ENCODE measurements at regions not wholly inside any gene's neighbourhood (a gene's known extent, or its start where the extent isn't known, plus 50 kb on each side); places are given as distances from the start of the nearest gene placed in this dataset.

DNA sequence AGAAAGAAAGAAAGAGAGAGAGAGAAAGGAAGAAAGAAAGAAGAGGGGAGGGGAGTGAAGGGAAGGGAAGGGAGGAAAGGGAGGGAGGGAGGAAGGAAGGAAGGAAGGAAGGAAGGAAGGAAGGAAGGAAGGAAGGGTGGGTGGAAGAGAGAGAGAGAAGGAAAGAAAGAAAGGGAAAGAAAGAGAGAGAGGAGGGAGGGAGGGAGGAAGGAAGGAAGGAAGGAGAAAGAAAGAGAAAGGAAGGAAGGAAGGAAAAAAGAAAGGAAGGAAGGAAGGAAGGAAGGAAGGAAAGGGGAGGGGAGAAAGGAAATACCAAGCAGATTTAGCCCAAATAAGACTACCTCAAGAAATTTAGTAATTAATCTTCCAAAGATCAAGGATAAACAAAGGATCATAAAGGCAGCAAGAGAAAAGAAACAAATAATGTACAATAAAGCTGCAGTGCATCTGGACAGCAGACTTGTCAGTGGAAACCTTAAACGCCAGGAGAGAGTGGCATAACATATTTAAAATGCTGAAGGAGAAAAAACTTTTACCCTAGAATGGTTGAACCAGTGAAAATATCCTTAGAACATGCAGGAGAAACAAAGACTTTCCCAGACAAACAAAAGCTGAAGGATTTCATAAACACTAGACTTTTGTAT, 427.6 kb downstream of the TBL1XR1 start:
- TF ChIP-seq EZH2 (IDR thresholded peaks at IDR 0.05; ENCODE audit: low read length): no peak
- TF ChIP-seq, protein P1, sequence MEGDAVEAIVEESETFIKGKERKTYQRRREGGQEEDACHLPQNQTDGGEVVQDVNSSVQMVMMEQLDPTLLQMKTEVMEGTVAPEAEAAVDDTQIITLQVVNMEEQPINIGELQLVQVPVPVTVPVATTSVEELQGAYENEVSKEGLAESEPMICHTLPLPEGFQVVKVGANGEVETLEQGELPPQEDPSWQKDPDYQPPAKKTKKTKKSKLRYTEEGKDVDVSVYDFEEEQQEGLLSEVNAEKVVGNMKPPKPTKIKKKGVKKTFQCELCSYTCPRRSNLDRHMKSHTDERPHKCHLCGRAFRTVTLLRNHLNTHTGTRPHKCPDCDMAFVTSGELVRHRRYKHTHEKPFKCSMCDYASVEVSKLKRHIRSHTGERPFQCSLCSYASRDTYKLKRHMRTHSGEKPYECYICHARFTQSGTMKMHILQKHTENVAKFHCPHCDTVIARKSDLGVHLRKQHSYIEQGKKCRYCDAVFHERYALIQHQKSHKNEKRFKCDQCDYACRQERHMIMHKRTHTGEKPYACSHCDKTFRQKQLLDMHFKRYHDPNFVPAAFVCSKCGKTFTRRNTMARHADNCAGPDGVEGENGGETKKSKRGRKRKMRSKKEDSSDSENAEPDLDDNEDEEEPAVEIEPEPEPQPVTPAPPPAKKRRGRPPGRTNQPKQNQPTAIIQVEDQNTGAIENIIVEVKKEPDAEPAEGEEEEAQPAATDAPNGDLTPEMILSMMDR (optimal IDR thresholded peaks at IDR 0.05 in 1 of 3, IDR thresholded peaks at IDR 0.05 in 1 of 3, conservative IDR thresholded peaks at IDR 0.05 in 1 of 3; ENCODE audit: extremely low read depth in 1 of 3, insufficient read depth in 2 of 3, low read length in 3 of 3): no peak
- FAIRE-seq (no peak), DNase-seq (ENCODE audit: low read depth, low spot score) (no peak)
- H3K9ac ChIP-seq (ENCODE audit: control insufficient read depth, extremely low read depth, insufficient read depth, low read length): no peak overlapping the region
- no peaks in the 10 kb centered on the region for H4K20me1 ChIP-seq (ENCODE audit: control insufficient read depth, extremely low read depth, insufficient read depth, low read length)
- H3K36me3 ChIP-seq (ENCODE audit: control insufficient read depth in 2 of 2, extremely low read depth in 1 of 2, insufficient read depth in 2 of 2, low read length in 2 of 2): no peaks in the 10 kb centered on the region
- no peak overlapping the region for H2AFZ ChIP-seq (ENCODE audit: control insufficient read depth, low read length)
- no peak overlapping the region for H3K27ac ChIP-seq (ENCODE audit: control insufficient read depth, insufficient read depth, low read length)
- no peaks in the 10 kb centered on the region for H3K79me2 ChIP-seq (ENCODE audit: control insufficient read depth, insufficient read depth, low read length)
- H3K9me3 ChIP-seq (ENCODE audit: control insufficient read depth, low read depth, low read length): no peaks in the 10 kb centered on the region
- H3K4me2 ChIP-seq (ENCODE audit: control insufficient read depth, extremely low read depth, insufficient read depth, low read depth, low read length): no peak overlapping the region
- dilution Hi-C loops (cut with MboI; ENCODE audit: extremely low pct_ligation_motif_present, low sequenced_read_pairs): no loop called here
- no peak overlapping the region for H3K4me3 ChIP-seq (ENCODE audit: control insufficient read depth in 2 of 3, extremely low read depth in 1 of 3, insufficient read depth in 2 of 3, low read depth in 1 of 3, low read length in 3 of 3)
- H3K9me1 ChIP-seq (ENCODE audit: control insufficient read depth, extremely low read depth, insufficient read depth, low read length): no peaks in the 10 kb centered on the region
- peaks cover 14% of the 10 kb centered on the region for H3K4me1 ChIP-seq (ENCODE audit: control insufficient read depth, extremely low read depth, insufficient read depth, low read length)
- H3K27me3 ChIP-seq (ENCODE audit: control insufficient read depth, extremely low read depth, insufficient read depth, low read length): no peaks in the 10 kb centered on the region

DNA sequence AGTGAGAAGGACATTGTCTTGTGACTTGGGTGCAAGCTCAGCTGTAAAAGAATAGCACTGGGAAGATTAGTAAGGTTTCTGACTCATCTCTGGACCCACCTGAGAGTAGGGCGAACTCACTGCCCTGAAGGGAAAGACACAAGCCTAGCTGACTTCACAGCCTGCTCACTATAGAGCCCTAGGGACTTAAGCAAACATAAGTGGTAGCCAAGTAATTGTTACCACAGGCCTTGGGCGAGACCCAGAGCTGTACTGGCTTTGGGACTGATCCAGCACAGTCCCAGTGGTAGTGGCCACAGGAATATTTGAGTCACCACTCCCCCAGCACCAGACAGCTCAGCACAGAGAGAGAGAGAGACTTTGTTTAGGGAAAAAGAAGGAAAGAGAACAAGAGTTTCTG, 429.9 kb downstream of the TBL1XR1 start:
- dilution Hi-C loops (cut with MboI; ENCODE audit: extremely low pct_ligation_motif_present, low sequenced_read_pairs): no loop called here
- H3K4me1 ChIP-seq (ENCODE audit: control insufficient read depth, extremely low read depth, insufficient read depth, low read length): peaks cover 14% of the 10 kb centered on the region
- peak overlapping the region; percentile 35 for H3K4me2 ChIP-seq (ENCODE audit: control insufficient read depth, extremely low read depth, insufficient read depth, low read depth, low read length)
- H3K9ac ChIP-seq (ENCODE audit: control insufficient read depth, extremely low read depth, insufficient read depth, low read length): no peak overlapping the region
- FAIRE-seq (peak; percentile 93), DNase-seq (ENCODE audit: low read depth, low spot score) (peak; percentile 85)
- no peak overlapping the region for H3K4me3 ChIP-seq (ENCODE audit: control insufficient read depth in 2 of 3, extremely low read depth in 1 of 3, insufficient read depth in 2 of 3, low read depth in 1 of 3, low read length in 3 of 3)
- H2AFZ ChIP-seq (ENCODE audit: control insufficient read depth, low read length): no peak overlapping the region
- H3K9me3 ChIP-seq (ENCODE audit: control insufficient read depth, low read depth, low read length): no peaks in the 10 kb centered on the region
- H3K9me1 ChIP-seq (ENCODE audit: control insufficient read depth, extremely low read depth, insufficient read depth, low read length): no peaks in the 10 kb centered on the region
- no peaks in the 10 kb centered on the region for H3K27me3 ChIP-seq (ENCODE audit: control insufficient read depth, extremely low read depth, insufficient read depth, low read length)
- no peaks in the 10 kb centered on the region for H4K20me1 ChIP-seq (ENCODE audit: control insufficient read depth, extremely low read depth, insufficient read depth, low read length)
- no peaks in the 10 kb centered on the region for H3K36me3 ChIP-seq (ENCODE audit: control insufficient read depth in 2 of 2, extremely low read depth in 1 of 2, insufficient read depth in 2 of 2, low read length in 2 of 2)
- peak overlapping the region; percentile 65 for H3K27ac ChIP-seq (ENCODE audit: control insufficient read depth, insufficient read depth, low read length)
- TF ChIP-seq EZH2 (IDR thresholded peaks at IDR 0.05; ENCODE audit: low read length): no peak
- TF ChIP-seq, protein P1 (optimal IDR thresholded peaks at IDR 0.05 in 1 of 3, IDR thresholded peaks at IDR 0.05 in 1 of 3, conservative IDR thresholded peaks at IDR 0.05 in 1 of 3; ENCODE audit: extremely low read depth in 1 of 3, insufficient read depth in 2 of 3, low read length in 3 of 3): no peak
- no peaks in the 10 kb centered on the region for H3K79me2 ChIP-seq (ENCODE audit: control insufficient read depth, insufficient read depth, low read length)
